ENCODE measurements at regions not wholly inside any gene's neighbourhood (a gene's known extent, or its start where the extent isn't known, plus 50 kb on each side); places are given as distances from the start of the nearest gene placed in this dataset.

- TF ChIP-seq, protein P1, sequence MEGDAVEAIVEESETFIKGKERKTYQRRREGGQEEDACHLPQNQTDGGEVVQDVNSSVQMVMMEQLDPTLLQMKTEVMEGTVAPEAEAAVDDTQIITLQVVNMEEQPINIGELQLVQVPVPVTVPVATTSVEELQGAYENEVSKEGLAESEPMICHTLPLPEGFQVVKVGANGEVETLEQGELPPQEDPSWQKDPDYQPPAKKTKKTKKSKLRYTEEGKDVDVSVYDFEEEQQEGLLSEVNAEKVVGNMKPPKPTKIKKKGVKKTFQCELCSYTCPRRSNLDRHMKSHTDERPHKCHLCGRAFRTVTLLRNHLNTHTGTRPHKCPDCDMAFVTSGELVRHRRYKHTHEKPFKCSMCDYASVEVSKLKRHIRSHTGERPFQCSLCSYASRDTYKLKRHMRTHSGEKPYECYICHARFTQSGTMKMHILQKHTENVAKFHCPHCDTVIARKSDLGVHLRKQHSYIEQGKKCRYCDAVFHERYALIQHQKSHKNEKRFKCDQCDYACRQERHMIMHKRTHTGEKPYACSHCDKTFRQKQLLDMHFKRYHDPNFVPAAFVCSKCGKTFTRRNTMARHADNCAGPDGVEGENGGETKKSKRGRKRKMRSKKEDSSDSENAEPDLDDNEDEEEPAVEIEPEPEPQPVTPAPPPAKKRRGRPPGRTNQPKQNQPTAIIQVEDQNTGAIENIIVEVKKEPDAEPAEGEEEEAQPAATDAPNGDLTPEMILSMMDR (IDR thresholded peaks at IDR 0.05; ENCODE audit: low read depth, low read length, poor library complexity, severe bottlenecking), result no peak
- no peak for TF ChIP-seq EZH2phosphoT487 (IDR thresholded peaks at IDR 0.05; ENCODE audit: borderline replicate concordance, low read length)
Measured at GRCh38 chr5:27392716-27393115, 354.3 kb upstream of the CDH9 start.
